ENCODE measurements at regions not wholly inside any gene's neighbourhood (a gene's known extent, or its start where the extent isn't known, plus 50 kb on each side); places are given as distances from the start of the nearest gene placed in this dataset.

GRCh38 chr4:125801373-125801772 lies 486.6 kb downstream of the FAT4 start:
- no peak for DNase-seq (ENCODE audit: low read depth)
- TF ChIP-seq CTCF (conservative IDR thresholded peaks at IDR 0.05; ENCODE audit: low read depth, low read length), result no peak
- no peak overlapping the region for H3K4me3 ChIP-seq (ENCODE audit: low read depth, low read length)

DNA sequence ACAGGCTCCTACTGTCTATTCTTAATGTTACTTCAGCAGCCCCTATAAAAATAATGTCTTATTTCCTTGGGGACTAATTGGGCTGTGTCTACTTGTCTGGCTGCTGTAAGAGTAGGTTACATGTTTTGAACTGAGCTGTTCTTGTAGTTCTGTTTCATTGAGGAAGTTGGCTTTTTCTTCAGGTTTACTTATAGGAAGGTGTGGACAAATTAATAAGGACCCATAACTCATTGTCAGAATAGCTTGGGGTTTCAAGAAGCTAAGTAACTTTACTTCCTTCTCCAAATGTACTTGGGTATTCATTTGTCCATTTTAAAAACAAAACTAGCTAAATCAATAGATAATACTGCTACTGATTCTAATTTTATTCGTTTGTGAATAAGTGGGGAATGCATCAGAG lies 487.2 kb downstream of the FAT4 start:
- TF ChIP-seq CTCF (conservative IDR thresholded peaks at IDR 0.05; ENCODE audit: low read depth, low read length), result no peak
- no peak for DNase-seq (ENCODE audit: low read depth)
- H3K4me3 ChIP-seq (ENCODE audit: low read depth, low read length), result no peak overlapping the region

GRCh38 chr4:125808022-125808421 lies 493.3 kb downstream of the FAT4 start:
- no peak for DNase-seq (ENCODE audit: low read depth)
- TF ChIP-seq CTCF (conservative IDR thresholded peaks at IDR 0.05; ENCODE audit: low read depth, low read length), result no peak
- no peak overlapping the region for H3K4me3 ChIP-seq (ENCODE audit: low read depth, low read length)

- TF ChIP-seq CTCF (conservative IDR thresholded peaks at IDR 0.05; ENCODE audit: low read depth, low read length), result no peak
- no peak for DNase-seq (ENCODE audit: low read depth)
- H3K4me3 ChIP-seq (ENCODE audit: low read depth, low read length), result no peak overlapping the region
Observed at GRCh38 chr4:125808570-125808969, 493.8 kb downstream of the FAT4 start.

- no peak for DNase-seq (ENCODE audit: low read depth)
- no peak for TF ChIP-seq CTCF (conservative IDR thresholded peaks at IDR 0.05; ENCODE audit: low read depth, low read length)
- no peak overlapping the region for H3K4me3 ChIP-seq (ENCODE audit: low read depth, low read length)
Observed at GRCh38 chr4:125811892-125812291, 497.1 kb downstream of the FAT4 start.

DNA sequence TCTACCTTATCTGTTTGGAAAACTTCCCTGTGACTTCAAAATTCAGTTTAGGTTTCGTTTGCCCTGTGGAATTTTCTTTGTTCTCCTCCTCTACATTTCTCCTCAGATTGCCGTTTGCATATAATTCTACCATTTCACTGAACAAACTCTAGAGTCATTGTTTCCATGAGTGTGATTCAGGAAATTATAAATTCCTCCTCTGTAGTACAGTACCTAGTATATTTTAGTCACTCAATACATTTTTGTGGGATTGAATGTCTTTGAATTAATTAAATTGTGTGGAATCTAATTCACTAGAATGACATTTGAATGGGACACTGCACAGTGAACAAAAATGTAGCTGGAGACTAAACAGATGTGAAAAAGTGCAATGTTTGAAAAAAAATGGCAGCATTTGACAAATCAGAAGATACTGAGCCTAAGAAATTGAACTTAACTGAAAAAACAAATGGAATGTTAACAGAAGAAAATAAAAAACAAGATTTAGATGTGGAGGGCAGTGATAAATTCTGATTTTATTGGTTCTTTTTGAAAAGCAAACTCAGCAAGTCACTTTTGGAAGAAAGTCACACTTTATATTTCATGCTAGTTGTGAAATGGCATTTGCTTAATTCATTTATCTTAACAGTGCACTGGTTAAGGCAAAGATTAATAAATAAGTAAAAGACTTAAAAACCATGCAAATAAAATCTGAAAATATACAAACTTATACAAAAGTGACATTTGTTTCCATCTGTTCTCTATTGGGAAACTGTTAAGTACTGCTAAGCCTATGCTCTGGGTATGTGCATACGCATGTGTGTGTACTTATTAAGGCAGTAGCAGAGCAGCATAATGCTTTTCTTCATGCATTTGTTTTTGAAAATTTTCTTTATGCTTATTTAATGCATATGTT lies 512.3 kb downstream of the FAT4 start:
- no peak for TF ChIP-seq CTCF (conservative IDR thresholded peaks at IDR 0.05; ENCODE audit: low read depth, low read length)
- no peak overlapping the region for H3K4me3 ChIP-seq (ENCODE audit: low read depth, low read length)
- no peak for DNase-seq (ENCODE audit: low read depth)

DNA sequence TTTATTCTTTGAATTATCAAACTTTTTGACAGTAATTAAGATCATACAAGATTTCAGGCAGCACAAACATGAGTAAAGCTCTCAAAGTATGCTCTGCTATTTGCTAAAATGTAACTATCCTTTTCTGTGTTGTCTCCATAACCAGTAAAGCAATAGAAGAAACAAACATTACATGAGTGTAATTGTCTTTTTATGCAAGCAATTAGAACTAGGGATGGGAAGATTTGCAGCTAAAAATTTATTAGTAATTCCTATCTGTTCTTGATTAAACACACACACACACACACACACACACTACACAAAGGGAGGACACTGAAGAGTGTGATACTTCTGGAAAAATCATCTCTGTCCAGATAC lies 512.9 kb downstream of the FAT4 start:
- TF ChIP-seq CTCF (conservative IDR thresholded peaks at IDR 0.05; ENCODE audit: low read depth, low read length), result no peak
- H3K4me3 ChIP-seq (ENCODE audit: low read depth, low read length), result no peak overlapping the region

More for the DNA sequence above, 512.9 kb downstream of the FAT4 start:
- DNase-seq (ENCODE audit: low read depth), result no peak
